Activated T-cell treated with anti-CD3 and anti-CD28 coated beads for 24 hours (primary cell): ENCODE measurements at regions not wholly inside any gene's neighbourhood (a gene's known extent, or its start where the extent isn't known, plus 50 kb on each side); places are given as distances from the start of the nearest gene placed in this dataset.
"Not testable (repeated sequence)": the region's sequence is repeated elsewhere in the genome, so short reads cannot be mapped to it uniquely, and the experiment has no call there.

Experiments used
- DNase-seq: peaks from one replicate; pipeline ENCODE4 v3.0.0-alpha.2; 2020; ENCODE audit warnings: low read depth

GRCh38 chr1:193909406-193910082, 723.1 kb upstream of the B3GALT2 start:
- DNase-seq = no peak

DNA sequence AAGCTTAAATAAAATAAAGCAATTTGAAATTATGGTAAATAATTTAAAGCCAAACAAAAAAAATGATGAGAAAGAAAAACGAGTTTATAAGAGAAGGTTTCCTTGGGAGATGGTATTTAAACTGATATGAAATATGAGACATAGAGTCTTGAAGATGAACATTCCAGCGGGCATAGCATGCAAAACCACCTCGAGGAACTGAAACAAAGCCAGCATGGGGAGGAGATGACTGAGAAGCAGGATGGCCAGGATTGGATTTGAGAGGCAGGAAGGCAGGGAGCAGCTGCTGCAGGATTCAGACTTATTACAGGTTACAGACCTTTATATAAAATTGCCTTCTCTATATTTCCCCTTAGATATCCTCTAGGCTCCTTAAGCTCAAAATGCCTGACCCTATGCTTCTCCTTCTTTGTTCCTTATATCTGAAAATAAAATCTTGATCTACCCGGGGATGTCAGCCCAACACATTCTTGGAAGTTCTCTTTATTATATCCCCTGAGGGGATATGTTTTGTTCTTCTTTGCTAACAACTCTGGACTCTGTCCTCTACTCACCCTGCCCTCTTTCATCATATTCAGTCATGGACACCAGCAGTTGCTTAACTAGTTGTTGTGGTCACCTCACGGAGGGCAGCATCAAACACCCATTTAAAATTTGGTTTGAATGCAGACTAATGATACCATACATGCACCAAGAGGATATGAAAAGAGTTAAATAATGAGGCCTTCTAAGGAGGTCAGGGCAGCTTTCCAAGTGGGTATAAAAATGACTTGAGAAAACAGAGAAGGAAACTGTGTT, 719.1 kb upstream of the B3GALT2 start:
- DNase-seq = no peak

DNA sequence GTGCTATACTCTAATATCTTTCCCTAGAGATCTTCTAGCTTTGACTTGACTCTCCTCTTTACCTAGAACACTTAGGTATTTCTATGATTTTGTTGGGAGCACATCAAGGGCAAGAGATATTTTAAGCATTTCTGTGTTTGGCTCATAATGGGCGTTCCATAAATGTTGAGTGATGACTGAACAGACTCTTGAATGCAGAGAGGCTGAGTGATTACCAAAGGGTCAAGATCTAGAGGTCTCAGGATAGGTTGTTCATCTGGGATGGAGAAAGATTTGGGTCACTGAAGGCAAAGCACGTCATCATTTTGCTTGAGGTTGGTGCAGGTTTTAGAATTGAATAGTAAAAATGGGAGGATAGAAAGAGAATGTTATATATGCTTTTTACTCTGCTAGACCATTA, 705.4 kb upstream of the B3GALT2 start:
- no peak for DNase-seq

- no peak for DNase-seq
These were observed 704.5 kb upstream of the B3GALT2 start for GRCh38 chr1:193890935-193891334.

DNA sequence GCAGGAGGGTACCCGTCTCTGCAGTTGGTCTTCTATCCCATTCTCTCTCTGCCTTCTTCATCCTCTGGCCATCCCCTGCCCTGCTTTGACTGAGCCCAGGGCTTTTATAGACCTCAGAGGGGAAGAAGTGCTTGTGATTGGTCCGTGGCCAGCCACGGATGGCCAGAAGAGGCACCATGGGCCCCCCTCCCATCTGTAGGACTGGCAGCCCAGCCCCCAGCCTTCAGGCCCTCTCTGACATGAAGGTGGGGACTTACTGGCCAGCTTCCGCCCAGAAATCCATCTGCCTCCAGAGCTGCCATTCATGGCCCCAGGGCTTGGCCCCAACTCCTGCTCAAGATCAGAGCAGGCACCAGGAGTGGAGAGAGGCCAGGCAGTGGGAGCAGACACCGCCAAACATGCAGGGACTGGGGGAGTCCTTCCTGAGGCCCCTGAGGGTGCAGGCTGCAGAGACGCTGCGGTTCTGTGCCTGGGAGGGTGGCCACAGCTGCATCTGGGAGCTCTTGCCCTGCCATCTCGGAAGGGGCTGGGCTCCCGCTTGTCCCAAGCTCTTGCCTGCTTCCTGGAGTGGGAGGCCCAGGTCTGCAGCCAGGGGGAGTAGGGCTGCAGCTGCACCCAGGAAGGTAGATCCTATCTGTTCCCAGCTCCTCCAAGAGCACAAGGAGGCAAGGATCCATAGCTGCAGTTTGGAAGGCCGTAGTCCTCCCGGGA, 698.6 kb upstream of the B3GALT2 start:
- no peak for DNase-seq

- DNase-seq = not testable (repeated sequence)
These were observed 691.5 kb upstream of the B3GALT2 start for GRCh38 chr1:193877920-193878319.

DNA sequence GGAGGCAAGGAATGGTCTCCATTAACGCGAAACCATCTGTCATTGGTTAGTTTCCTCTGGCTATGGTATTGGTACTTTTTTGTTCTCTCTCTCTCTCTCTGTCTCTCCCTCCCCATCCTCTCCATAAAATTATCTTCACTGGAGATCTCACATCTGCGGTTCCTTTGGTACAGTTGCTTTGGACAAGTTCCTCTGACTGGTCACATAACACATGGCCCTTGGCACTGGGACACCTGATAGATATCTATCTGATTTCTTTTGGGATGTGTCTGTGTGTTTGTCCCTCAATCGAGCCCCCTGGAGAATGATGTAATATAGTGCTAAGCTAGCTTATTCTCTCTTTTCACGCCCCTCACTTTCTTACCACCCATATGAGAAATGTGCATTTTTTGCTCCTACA, 682.0 kb upstream of the B3GALT2 start:
- no peak for DNase-seq

DNA sequence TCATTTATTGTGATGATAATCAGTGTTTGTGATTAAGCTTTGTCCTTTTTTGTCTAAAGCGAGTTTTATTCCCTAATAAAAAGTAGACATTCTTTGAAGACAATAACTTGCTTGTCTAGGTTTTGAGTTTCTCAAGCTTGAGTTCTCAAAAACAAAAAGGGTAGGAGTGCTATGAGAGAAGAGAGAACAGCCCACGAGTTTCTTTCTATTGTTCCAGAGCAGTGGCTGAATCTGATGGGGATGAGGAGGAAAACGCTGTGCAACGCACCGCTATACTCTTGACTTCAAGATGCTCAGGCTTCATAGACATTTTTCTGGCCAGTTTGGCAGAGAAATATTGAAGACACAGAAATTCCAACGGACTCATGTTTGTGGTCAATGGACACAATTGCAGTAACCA, 669.8 kb upstream of the B3GALT2 start:
- no peak for DNase-seq

DNA sequence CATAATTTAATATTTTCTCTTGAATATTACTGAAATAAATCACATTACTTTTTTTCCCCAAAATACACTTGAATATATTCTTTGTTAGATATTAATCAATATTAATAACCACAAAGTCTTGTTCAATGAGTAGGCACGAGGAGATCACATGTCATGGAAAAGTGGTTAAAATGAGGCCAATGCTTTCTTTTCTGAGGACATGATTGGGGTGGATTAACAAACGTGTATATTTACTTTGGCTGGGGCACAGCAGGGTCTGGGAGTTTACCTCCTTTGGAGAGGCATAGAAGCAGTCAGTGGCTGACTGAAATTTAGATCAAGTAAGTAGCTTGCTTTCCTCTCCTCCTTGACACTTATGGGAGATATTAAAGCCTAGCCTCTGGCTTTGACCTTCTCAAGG, 664.3 kb upstream of the B3GALT2 start:
- DNase-seq = no peak

DNA sequence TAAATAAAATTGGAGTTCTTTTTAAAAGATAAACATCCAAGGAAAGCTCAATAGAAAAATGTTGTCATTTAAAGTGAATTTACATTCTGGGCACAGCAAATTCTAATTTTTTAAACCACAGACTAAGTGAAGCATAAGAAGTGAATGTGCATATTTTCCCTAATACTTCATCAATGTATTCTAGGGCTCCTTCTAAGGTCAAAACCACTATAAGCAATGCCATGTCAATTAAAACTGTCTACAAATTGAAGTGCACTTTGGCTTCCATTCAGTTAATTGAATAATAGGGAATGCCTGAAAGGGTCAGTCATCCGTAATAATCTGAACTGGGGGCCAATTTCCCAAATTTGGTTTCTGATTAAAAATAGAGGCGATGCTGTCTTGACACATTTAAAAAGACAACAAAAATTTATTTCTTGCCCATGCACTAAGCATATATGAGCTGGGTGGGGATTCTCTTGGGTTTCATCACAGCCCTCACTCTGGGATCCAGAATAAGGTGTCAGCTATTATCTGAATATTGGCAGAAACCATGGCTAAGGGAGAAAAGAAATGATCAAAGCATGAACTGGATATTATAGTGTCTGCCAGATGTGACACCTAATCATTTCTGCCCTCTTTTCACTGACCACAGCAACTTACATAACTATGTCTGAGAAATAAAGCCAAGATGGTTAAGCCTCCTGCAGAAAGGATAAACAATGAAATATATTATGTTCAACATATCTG, 660.6 kb upstream of the B3GALT2 start:
- DNase-seq = no peak

- DNase-seq = no peak
These were observed 660.0 kb upstream of the B3GALT2 start for GRCh38 chr1:193846411-193846810.

DNA sequence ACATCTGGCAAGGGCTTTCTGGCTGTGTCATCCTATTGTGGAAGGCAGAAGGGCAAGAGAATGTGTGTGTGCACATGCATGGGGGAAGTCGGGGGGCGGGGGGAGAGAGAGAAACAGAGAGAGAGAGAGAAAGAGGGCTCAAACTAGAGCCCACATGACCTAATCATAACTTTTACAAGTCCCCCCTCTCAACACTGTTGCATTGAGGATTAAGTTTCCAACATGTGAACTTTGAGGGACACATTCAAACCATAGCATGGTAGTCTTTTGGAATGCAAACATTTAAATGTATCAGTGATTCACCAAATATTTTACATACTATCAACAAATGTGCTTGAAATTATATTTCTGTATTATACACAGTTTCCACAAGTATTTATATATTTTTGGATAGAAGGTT, 655.4 kb upstream of the B3GALT2 start:
- no peak for DNase-seq

- no peak for DNase-seq
These were observed 645.1 kb upstream of the B3GALT2 start for GRCh38 chr1:193831465-193831864.

GRCh38 chr1:193827516-193827915, 641.1 kb upstream of the B3GALT2 start:
- no peak for DNase-seq

GRCh38 chr1:193819376-193819775, 633.0 kb upstream of the B3GALT2 start:
- DNase-seq = no peak

DNA sequence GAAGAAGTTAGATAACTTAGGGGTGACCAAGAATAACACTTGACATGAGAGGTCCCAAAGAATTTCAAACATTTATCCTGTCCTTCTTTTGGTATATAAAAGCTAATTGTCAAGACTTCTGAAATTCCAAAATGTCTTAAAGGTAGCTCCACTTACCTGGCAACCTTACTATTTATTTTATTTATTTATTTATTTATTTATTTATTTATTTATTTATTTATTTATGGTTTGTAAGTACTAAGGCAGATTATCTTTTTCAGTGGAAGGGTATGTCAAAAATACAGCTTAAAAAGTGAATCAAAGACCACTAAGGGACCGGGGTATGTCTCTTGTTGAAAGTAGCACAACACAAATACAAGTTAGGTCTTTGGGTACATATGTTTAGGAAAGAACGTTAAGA, 620.8 kb upstream of the B3GALT2 start:
- DNase-seq = no peak

DNA sequence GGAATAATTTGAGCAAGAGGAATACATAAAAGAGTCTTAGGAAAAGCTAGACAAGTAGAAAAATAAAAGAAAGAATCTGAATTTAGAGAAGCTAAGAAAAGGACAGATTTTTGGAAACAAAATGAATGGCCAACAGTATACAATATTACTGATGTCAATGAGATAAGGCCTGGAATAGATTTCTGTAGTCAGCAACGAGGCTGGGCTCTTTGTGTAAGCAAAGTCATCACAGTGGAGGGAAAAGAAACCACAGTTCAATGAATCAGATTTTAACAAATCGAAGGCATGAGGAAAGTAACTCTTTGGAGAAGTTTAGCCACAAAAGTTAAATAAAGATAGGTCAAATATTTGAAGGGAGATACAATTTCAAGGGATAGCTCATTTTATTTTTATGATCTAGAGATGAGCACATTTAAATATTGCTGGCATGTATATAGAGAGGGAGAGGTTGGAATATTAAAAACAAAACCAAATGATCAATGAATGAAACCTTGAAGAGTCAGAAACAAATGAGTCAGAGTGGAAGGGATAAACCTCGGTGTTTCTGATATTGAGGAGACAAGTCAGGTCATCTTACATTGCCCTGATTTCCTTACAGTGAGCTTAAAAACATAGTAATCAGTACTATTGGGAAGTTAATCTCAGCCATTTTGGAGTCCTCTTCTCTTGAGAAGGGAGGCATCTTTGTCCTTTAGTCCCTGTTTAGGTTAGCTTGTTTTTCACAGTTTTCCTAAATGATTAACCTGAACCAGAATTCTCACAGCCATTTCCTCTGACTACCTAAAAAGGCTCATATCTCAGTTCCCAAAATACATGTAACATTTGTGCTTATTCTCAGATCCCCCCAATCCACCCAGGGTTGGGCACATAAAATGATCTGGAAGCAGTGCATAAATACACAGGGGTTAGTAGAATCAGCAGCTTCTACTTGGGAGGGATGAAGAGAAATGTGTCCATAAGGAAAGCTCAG, 620.0 kb upstream of the B3GALT2 start:
- DNase-seq = no peak

DNA sequence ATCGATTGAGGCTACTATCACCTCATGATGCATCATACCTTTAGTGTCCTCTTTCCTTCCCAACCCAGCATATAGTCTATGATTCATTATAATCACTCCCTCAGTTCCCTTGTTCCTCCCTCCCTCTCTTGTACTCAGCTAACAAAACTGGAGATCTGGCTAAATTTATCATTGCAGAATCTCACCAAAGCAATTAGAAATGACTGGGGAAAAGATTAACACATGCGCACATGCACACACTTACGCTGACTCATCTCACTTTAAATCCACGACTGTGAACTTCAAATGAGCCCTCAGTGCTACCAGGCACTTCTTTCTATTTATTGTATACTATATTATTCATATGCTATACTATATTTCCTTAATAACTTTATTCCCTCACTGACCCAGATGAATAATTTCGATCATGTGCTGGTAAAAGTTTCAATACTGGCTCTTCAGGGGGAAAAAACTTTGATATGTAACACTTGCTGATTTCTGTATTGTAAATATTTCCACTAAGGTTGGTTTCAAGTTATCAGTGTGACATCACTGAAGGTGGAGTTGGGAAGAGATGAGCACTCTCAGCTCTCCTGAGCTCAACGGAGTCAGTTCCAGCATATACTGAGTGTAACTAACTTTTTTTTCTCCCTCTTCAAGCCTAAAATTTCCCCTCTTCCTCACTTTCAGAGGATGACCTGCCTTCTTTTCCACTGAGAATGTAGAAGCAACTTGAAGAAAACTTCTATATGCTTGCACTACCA, 613.7 kb upstream of the B3GALT2 start:
- no peak for DNase-seq

DNA sequence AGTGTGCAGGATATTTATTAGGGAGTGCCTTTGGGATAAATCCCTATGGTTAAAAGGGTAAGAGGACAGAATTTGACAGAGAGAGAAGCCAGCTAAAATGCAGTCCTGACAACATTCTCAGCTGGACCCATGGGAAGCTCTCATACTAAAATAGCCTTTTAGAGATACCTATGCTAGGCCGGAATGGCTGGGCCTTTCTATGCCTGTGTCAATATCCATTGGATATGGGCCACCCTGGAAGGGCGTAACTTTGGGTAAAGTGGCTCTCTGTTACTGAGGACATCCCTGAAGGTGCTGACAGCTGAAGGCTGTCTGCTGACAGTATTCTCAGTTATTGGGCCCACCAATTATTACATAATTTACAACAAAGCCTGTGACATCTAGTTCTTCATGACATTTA, 613.0 kb upstream of the B3GALT2 start:
- DNase-seq = no peak

- DNase-seq = no peak
These were observed 607.8 kb upstream of the B3GALT2 start for GRCh38 chr1:193794239-193794638.

GRCh38 chr1:193791746-193792145, 605.3 kb upstream of the B3GALT2 start:
- DNase-seq = no peak
